Neural progenitor cell (in vitro differentiated cells): ENCODE measurements at regions not wholly inside any gene's neighbourhood (a gene's known extent, or its start where the extent isn't known, plus 50 kb on each side); places are given as distances from the start of the nearest gene placed in this dataset.

Source experiments
- CTCF ChIP-seq: fragments of 200-600 bp; sonication (generic); IDR thresholded peaks from 2 replicates; pipeline ENCODE4 v1.5.1; 2017; ENCODE audit warnings: antibody characterized with exemption, mild to moderate bottlenecking
- EZH2 ChIP-seq: fragments of 200-600 bp; sonication (generic); IDR thresholded peaks from 2 replicates; pipeline ENCODE4 v1.6.1; 2017; ENCODE audit warnings: antibody characterized with exemption, mild to moderate bottlenecking, moderate library complexity

GRCh38 chr5:138635265-138635664 lies 60.1 kb upstream of the HSPA9 start:
- no peak for TF ChIP-seq CTCF
- TF ChIP-seq EZH2, result no peak
